ENCODE measurements at regions not wholly inside any gene's neighbourhood (a gene's known extent, or its start where the extent isn't known, plus 50 kb on each side); places are given as distances from the start of the nearest gene placed in this dataset.

DNA sequence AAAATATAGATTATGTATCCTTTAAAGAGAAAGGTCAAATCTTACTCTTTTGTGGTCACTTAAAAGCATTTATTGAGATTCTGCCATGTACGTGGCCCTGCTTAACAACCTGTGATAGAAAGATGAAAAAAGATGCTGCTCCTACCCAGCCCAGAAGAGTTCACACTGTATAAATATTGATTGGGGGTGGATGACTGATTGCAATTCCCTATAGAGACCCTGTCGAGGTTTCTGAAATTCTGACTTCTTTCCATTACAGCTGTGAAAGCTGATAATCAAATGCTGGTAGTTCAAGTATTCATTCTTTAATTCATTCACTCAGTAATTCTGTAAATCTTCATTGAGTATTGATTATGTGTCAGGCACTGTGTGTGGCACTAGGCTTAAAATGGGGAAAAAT, 114.1 kb upstream of the CHL1 start:
- DNase-seq: no peak

DNA sequence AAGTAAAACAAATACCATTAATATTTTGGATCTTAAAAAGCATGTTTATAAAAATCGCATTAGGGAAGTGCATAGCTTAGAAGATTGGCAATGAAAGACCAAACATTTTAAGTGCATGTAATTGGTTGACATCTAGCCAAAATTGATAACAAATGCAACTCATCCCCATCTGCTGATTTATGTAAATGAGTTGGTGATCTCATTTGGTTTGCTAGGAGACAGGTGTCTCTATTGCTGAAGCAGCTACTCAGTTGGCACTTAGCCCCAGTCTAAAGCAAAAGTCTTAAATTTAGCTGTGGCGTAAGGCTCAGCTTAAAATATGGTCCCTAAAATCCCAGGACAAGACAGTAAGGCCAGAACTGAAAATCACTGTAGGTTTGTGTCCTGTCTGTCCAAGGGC, 113.5 kb upstream of the CHL1 start:
- no peak for DNase-seq

DNA sequence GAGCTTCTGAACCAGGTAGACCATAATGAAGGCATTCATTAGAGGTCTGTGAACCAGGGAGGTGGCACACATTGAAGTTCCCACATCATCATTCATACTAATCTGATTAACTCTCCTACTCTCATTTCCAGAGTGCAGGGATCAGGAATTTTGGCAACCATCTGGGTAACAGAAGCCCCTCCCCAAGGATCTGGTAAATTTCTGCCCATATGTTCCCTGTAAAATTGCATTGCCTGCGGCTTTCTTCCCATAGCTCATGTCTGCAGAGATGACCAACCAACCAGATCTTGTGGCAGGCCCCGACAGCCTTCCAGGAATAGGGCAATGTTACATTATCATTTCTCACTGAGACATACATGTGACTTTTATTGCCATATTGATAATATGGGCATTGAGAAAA, 111.4 kb upstream of the CHL1 start:
- DNase-seq: no peak

DNA sequence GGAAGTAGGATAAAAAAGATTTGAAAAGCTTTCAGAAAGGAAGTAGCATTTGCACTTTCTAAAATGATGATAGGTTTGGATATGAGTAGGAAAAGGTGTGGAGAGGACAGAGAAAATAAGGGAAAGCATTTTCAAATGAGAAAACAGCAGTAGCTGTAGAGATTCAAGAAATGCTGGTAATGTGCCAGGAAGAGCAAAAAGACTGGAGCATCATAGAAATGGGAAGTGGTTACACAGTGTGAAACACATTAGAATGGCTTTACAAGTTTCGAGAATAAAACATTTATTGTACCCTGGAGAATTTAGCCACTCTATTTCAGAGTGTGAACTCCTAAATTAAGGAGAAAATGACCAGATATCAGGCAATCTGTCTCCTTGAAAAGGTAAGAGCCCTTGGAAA, 108.3 kb upstream of the CHL1 start:
- no peak for DNase-seq

DNA sequence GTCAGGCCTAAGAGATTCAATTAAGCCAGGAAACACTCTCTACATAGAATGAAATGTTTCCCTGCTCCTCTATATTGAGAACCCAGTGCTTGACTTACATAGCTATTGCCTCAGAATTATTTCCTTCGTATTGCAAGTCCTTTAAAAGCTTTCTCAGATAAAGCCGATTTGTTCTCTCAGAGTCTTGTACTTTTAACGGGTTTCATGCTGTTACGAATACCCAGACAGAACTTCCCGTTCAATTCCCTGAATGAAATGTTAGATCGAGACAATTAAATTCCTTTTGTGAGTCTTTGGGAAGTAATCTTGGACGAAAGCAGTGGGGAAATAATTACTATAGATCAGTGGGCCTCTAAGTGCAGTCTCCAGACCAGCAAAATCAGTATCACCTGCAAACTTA, 102.8 kb upstream of the CHL1 start:
- DNase-seq: no peak

DNA sequence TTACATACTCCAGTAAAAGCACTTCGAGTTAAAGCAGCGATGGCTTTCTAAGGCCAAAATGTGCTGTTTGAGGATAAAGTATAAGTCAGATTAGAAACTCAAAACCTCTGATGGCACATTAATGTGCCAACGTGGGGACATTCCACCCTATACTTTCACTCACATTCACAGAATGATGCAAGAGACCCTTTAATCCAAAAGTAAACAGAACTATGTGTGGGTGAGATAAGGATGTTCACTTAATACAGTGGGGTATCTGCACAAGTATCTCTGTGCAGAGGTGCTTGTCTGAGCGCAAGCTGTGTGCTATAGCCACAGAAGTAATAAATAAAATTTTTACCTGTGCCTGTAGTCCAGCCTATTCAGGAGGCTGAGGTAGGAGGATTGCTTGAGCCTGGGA, 100.3 kb upstream of the CHL1 start:
- DNase-seq: no peak

DNA sequence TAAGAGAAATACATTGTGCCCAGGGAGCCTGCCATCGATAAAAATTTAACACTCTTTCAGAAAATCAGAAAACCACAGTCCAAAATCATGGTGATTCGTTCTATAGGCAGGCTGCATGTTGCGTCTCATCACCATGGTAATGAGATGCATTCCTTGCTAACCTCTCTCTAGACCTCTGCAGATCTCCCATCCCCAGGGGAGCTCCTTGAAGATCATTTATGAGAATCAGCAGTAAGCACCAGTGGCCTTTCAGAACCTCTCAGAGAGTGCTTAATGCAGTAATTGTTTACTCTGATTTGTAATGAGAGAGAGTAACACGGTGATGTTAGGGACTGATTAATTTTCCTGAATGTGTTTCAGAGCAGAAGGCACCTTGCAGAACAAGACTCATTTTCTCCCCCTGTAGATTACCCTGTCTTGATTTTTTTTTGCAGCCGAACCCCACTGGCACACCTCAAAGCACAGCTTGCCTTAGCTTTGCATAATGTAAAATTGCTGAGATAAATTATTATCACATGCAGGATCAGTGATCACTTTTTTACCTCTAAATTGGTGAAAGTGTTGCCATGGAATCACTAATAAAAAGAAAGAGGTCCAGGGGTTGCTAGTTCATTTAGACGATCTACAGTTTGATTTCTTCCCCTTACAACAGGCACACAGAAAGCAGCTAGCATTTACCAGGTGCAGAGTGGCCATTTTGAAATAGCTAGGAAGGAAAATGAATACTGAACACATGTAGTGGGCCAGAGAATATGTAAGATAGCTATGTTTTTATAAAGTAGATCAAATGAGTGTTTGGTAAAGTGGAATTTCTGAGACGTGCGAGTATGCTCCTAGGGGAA, 98.9 kb upstream of the CHL1 start:
- no peak for DNase-seq

DNA sequence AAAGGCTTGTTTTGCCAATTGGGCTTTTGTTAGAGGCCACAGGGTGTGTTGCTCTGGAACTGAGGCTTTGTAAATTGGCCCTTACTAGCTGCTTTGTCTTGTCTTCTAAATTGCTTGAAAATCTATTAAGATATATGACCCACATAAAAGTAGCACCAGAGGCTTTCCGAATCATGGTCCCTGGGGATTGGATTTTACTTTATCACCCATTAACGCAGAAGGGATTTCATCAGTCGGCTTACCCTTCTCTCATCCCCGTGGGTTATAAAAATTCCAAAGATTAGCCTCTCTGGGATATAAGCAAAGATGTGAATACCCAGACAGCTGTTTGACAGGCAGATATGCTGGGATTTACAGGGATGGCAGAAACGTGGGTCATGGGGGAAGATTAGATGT, 98.3 kb upstream of the CHL1 start:
- no peak for DNase-seq

DNA sequence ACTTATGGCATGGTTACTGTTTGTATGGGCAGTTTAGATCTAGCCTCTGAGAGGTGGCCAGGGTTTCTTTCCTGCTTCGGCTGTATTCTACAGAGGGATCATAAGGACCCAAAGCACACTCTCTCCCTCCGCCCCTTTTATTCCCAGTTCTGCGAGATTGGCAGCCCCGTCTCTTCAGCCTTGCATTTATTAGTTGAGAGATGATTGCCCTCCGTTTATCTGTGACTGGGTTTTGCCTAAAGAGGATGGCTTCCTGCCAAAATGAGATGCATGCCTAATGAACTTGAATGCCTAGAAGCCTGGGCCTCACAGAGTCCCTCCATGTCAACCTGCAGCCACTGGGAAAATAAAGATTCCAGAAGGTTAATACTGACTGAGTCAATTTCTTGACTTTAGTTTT, 97.1 kb upstream of the CHL1 start:
- DNase-seq: no peak

DNA sequence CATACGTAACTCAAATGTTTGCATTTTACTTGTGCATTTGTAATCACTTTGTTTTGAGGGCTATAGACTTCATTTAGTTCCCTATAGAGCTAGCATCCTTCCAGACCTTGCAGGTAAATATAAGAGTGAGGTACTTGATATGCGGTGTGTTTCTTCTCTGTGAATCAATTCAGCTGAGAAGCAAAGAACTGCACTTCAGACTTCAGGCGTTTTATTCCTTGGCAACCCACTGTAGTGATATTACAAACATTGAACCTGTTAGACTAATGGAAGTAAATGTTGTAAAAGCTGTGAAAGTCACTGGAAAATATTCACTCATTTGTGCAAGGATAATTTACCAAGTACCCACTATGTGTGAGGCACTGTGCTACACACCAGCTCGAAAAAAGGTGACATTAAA, 94.1 kb upstream of the CHL1 start:
- no peak for DNase-seq

DNA sequence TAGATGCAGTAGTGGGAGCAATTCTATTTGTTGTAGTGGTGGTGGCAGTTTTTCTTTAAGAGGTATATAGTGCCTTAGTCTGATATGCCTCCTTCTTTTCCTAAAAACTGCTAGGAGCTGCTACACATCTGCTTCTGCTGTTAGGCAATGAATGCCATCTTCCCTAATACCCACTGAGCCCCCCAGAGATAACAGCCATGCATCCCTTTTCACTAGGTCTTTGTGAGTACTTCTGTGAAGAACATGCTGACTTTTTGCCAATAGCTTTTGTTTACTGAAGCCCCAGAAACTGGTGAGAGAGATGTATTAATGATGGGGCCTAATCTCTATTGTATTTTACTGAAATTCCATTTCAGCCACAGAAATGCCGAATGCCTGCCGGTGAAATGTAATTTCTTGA, 92.6 kb upstream of the CHL1 start:
- no peak for DNase-seq

DNA sequence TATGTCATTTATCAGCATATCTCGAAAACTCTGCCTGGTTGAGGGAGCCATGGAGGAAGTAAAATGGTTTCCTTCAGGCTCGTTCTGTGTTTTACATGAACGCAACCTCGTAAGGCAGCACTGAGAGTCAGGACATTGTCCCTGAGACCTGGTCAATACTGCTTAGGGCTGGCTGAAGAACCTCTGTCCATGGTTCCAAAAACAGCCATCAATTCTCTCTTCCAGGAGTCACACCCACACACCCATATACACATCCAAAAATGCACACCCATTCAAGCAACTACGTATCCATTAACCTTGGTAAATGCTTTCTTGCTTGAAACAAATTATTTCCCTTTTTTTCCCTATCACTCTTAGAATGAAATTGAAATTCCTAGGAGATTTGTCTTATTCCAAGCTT, 91.0 kb upstream of the CHL1 start:
- no peak for DNase-seq

DNA sequence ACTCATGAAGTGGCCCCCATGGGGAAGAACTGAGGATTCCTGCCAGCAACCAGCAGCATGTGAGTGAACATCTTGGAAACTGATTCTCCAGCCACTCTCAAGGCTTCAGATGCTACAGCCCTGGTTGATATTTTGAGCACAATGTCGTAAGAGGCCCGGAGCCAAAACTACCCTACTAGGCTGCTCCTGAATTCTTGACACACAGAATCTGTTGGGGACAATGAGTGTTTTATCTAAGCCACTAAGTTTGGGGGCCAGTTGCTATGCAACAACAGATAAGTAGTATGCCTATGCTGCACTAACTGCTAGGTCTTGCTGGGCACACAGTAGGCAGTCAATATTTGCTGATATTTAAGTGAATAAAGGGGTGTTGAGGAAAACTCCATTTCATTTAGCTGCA, 89.9 kb upstream of the CHL1 start:
- no peak for DNase-seq

DNA sequence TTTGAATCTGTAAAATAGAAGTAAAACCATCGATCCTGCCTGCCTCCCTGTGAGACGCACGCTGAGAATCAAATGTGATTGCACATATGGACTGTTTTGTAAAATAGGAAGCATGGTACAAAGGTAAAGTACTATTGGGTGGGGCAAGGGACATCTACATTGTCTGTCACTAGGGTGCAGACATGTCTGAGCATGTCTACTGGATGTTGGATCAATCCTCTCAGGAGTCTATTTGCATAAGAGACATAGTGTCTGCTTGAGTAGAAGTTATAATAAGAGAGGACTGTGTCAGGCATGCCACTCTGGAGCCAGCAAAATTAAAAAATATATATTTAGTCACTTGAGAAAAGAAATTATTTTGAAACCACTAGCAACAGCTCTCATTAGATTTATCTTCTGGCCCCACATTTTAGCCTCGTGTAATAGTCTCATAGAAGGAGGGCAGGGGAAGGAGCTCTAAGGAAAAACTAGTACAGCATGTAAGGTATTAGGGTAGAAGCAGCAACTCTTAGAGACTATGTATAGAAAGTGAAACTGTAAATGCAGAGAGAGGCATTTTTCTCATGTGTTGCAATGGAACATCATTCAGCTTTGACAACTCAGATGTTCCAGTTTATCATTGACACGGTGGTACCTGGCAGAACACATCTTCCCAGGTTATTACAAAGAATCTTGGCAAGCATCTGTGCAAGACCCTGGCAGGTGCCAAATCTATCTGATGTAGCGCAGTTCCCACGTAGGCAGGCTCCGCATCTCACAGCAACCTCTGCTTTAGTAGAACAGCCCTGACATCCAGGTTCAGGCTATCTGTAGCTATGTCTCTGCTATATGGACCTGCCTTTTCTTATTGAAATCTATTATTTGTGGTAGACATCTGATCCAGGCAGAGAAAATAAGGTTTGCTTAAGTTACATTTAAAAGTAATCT, 85.2 kb upstream of the CHL1 start:
- DNase-seq: no peak

DNA sequence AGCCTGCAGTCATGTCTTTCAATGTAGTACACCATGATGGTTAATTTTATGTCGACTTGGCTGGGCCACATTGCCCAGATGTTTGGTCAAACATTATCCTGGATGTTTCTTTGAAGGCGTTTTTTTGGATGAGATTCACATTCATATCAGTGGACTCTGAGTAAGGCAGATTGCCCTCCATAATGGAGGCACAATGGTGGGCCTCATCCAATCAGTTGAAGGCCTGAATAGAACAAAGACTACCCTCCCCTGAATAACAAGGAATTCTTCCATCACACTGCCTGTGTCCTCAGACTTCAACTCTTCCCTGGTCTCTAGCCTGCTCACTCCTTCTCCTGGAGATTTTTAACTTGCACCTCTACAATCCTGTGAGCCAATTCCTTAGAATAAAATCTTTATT, 83.8 kb upstream of the CHL1 start:
- no peak for DNase-seq

DNA sequence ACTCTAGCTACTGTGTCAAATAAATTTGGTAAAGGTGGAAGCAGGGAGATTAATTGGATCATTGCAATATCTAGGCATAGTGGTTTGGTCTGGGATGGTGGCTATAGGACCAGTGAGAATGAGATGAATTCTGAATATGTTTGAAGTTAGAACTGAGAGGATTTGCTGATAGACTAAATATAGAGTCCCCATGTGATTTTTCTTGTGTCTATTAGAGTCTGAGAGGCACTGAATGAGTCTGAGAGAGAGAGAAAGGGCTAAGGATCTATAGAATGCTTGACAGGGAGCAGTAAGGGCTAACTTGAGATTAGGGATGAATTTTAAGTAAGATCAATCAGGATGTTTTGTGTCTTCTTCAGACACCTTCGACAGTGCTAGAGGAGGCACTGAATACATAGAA, 77.9 kb upstream of the CHL1 start:
- no peak for DNase-seq

DNA sequence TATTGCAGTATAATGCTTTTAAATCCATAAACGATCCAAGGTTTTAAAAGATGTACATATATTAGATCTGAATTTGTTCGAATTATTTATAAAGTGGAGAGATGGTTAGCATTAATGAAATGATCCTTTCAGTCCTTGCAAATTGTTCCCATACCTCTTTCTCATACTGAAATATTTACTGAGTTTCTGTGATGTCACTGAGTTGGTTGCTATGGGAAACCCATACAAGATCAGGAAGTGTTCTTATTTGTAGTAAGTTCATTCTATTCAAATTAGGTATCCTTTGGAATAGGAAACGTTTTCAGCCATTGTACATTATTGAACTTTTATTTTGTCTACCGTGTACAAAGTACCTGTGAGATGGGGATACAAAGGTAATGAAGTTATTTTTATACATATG, 73.2 kb upstream of the CHL1 start:
- DNase-seq: no peak

DNA sequence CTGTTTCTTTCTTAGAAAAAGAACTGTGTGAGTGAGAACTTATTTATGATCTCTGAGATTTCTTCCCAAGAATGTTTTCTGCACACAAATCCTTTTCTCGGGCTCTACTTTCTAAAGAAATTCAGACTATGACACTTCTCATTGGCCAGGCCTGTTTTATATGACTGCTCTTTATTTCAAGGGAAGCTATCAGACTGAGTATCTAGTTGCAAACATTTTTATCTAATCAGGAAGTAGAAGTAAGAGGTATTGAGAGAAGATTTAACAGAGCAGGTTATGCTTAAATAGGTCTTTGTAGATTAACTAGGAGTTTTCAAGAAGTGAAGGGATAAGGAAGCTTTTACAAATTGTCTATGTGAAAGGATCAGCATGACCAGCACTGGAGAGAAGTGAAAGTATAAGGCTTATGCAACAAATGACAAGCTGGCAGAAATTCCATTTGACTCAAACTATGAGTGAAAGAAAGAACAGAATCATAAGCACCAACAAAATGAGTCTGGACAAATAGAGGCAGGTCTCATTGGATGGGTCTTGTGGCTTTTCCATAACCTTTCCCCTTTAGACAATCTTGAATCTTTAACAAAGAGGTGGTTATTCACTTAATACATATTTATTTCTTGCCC, 71.9 kb upstream of the CHL1 start:
- DNase-seq: peak; percentile 0

DNA sequence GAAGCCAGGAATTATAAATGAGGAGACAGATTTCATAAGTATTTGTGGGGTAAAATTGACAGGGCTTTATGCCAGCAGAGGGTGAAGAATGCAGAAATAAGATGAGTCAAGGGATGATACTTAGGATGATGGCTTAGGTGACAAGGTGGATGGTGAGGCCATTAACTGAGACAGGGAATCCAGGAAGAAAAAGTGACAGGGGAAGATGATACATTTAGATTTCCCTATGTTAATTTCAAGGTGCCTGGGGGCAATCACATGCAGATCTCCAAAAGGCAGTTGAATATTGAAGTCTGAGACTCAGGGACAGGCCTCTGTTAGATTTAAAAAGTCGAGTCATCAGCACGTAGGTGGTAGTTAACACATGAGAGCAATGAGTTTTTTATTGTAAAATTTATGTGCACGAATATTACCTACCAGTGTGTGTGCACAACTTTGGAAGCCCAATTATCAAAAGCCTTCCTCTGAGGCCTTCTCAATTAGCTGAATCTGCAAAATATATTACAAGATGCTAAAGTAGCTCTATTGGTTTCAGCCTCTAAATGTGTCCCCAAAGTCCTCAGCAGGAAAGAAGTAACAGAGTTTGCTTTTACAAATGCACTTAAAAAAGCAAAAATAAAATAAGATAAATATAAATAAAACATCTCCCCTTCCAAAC, 67.9 kb upstream of the CHL1 start:
- no peak for DNase-seq

DNA sequence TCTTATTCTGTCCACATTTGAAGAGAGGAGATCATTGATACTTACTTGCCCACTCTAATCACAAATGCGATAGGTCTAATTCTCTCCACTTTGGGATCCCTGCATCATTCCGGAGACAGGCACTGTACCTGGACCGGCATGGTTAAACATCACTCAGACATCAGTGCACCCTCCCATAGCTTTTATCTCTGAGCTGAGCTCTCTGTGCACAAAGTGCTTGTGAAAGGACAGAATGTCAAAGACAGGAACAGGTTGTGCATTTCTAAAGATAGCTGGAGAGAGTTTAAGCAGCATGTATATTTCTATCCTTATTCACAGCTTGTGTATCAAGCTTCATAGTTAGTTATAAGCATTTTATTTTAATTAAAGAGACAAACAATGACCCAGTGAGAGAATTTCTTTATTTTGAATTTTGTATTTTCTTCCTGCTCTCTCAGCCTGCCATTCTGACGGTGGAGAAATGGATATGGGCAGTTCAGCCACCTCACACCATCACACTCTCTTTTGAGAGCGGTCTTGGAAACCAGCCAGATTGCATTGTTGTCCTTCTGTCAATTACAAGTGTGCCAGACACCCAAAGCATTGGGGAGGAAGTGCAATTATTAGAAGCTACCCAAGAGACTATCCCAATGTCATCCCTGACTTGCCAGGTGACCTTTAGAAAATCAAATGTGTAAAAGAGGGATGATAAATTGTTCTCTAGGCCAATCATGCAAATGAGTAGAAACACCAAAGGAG, 65.2 kb upstream of the CHL1 start:
- no peak for DNase-seq

DNA sequence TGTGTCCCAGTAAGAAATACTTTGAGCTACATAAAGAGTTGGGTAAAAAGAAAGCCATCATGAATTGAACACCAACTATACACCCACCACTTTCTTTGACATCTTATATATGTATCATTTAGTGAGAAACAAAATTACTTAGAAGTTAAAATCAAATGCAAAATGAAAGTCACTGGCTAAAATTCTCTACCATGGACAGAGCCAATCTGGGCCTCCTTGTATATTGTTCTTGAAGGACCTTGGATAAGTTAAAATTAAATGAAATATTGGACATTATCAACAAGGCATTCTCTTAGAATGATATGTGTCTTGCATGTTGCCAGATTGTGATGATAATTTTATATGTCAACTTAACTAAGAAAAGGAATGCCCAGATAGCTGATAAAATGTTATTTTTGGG, 64.2 kb upstream of the CHL1 start:
- DNase-seq: no peak

DNA sequence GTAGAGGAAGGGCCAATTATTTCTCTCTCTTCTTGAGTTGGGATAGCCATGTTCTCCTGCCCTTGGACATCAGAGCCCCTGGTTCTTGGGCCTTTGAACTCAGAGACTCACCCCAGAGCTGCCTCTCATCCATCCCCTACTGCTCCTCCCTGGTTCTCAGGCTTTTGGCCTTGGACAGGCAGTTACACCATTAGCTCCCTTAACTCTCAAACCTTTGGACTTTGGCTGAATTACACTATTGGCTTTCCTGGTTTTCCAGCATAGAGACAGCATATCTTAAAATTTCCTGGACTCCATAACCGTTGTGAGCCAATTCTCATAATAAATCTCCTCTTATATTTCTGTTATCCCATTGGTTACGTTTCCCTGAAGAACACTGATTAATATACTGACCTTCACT, 63.7 kb upstream of the CHL1 start:
- DNase-seq: no peak
